ENCODE measurements at regions not wholly inside any gene's neighbourhood (a gene's known extent, or its start where the extent isn't known, plus 50 kb on each side); places are given as distances from the start of the nearest gene placed in this dataset.

- no peak for TF ChIP-seq CTCF (IDR thresholded peaks at IDR 0.05; ENCODE audit: low read depth, low read length, missing control alignments)
- no peak overlapping the region for H3K27ac ChIP-seq
- DNase-seq: no peak
- no peaks in the 10 kb centered on the region for H3K27me3 ChIP-seq (replicated peaks)
- in situ Hi-C loops (cut with HindIII; ENCODE audit: low pct_ligation_motif_present, low sequenced_read_pairs): no loop called here
- H3K4me3 ChIP-seq (ENCODE audit: low read depth, low read length): no peak overlapping the region
- no peaks in the 10 kb centered on the region for H3K36me3 ChIP-seq (replicated peaks)
These were observed 68.8 kb upstream of the IYD start for GRCh38 chr6:150299873-150300485.

- DNase-seq: peak; percentile 67
These were observed 66.8 kb upstream of the IYD start for GRCh38 chr6:150301846-150302519.

DNA sequence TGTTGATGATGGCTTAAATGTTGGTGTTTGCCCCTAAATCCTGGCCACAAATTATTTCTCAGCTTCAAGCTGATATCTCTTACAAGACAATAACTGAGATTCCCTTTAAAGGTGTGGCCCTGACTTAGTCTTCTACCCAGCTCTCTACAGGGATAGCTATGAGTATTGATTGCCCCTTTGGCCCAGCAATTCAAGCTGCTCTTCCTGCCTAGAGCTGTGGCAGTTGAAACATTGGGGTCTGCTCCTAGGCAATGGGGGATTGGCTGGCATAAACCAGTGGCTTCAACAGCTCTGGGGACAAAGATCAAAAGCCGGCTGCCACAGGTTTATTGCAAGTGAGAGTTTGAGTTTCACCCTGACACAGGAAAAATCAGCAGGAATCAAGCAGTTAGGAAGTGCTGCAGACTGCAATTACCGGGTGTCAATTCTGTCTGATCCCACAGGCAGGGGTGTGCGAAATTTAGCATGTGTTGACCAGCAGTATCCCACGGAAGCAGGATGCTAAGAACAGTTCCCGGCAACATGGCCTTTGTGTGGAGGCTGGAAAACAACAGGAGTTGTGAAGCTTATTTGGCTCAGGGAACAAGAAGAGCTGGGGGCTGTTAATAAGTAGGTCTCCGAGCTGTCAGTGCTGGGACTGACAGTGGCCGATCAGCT is 66.2 kb upstream of the IYD start:
- no peak overlapping the region for H3K27ac ChIP-seq
- no peak for TF ChIP-seq CTCF (IDR thresholded peaks at IDR 0.05; ENCODE audit: low read depth, low read length, missing control alignments)
- H3K4me3 ChIP-seq (ENCODE audit: low read depth, low read length): no peak overlapping the region
- H3K27me3 ChIP-seq (replicated peaks): no peaks in the 10 kb centered on the region
- no peak for DNase-seq
- in situ Hi-C loops (cut with HindIII; ENCODE audit: low pct_ligation_motif_present, low sequenced_read_pairs): no loop called here
- H3K36me3 ChIP-seq (replicated peaks): no peaks in the 10 kb centered on the region

More at GRCh38 chr6:150301846-150302519, 66.8 kb upstream of the IYD start:
- Histone ChIP-seq H3K27ac (no peak overlapping the region), H3K36me3 (replicated peaks) (no peaks in the 10 kb centered on the region), H3K27me3 (replicated peaks) (no peaks in the 10 kb centered on the region), H3K4me3 (ENCODE audit: low read depth, low read length) (no peak overlapping the region)
- in situ Hi-C loops (cut with HindIII; ENCODE audit: low pct_ligation_motif_present, low sequenced_read_pairs): no loop called here
- no peak for TF ChIP-seq CTCF (IDR thresholded peaks at IDR 0.05; ENCODE audit: low read depth, low read length, missing control alignments)

DNA sequence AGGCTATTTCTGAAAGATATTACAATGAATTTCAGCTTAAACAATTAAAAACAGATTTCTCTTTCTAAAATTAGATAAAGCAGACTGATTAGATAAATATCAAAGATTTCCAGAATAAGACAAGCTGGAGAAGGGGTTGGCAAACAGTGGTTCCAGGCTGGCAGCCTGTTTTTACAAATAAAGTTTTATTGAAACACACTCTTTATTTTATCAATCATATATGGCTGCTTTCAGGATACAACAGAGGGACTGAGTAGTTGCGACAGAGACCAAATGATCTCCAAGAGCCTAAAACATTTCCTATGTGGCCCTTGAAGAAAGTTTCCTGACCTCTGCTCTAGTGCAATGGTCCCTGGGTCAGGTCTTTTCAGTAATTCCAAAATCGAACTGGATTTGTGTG is 65.6 kb upstream of the IYD start:
- H3K36me3 ChIP-seq (replicated peaks): no peaks in the 10 kb centered on the region
- in situ Hi-C loops (cut with HindIII; ENCODE audit: low pct_ligation_motif_present, low sequenced_read_pairs): no loop called here
- no peaks in the 10 kb centered on the region for H3K27me3 ChIP-seq (replicated peaks)
- H3K27ac ChIP-seq: no peak overlapping the region
- no peak for DNase-seq
- H3K4me3 ChIP-seq (ENCODE audit: low read depth, low read length): no peak overlapping the region
- no peak for TF ChIP-seq CTCF (IDR thresholded peaks at IDR 0.05; ENCODE audit: low read depth, low read length, missing control alignments)

DNA sequence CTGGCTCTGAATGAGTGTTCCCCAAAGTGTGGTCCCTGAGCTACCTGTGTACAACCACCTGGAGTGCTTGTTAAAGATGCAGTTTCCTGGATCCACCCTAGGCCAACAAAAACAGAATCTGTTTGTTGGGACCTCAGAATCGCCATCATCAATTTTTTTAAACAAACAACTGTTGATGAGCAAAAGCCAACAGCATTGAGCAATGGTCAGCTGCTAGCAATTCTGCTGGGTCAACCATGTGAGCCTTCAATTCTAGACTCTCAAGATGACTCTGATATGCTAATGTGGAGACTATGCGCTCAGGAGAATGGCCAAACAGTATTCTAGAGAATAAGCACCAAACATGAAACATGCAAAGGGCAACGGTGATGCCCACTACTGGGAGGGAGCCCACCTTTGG is 64.4 kb upstream of the IYD start:
- H3K27me3 ChIP-seq (replicated peaks): no peaks in the 10 kb centered on the region
- TF ChIP-seq CTCF (IDR thresholded peaks at IDR 0.05; ENCODE audit: low read depth, low read length, missing control alignments): no peak
- no peak overlapping the region for H3K27ac ChIP-seq
- in situ Hi-C loops (cut with HindIII; ENCODE audit: low pct_ligation_motif_present, low sequenced_read_pairs): no loop called here
- no peaks in the 10 kb centered on the region for H3K36me3 ChIP-seq (replicated peaks)
- DNase-seq: no peak
- no peak overlapping the region for H3K4me3 ChIP-seq (ENCODE audit: low read depth, low read length)
